PC-3 (cell line): ENCODE measurements at regions not wholly inside any gene's neighbourhood (a gene's known extent, or its start where the extent isn't known, plus 50 kb on each side); places are given as distances from the start of the nearest gene placed in this dataset.

Experiments used
- ATAC-seq: fragments of 200-7000 bp; cut with Tn5 transposase; 2 replicates; pipeline ENCODE4 v1.9.1; 2020; ENCODE audit warnings: mild to moderate bottlenecking, moderate library complexity
- BruUV-seq: library from RNA; stranded (reverse); fragments of 400-500 nt; replicated peaks from 2 replicates; lab custom pipeline; 2021; lab: Mats Ljungman, UMichigan
- CTCF ChIA-PET: fragments of 300-600 bp; sonication (Branson Sonifier 250); formaldehyde crosslinking; loops from one replicate; lab custom pipeline; 2022; ENCODE audit warnings: antibody characterized with exemption; lab: Charles Lee
- POLR2A ChIA-PET: fragments of 300-600 bp; sonication (Branson Sonifier 250); formaldehyde crosslinking; loops from one replicate; lab custom pipeline; 2022; ENCODE audit warnings: antibody characterized with exemption; ENCODE audit not compliant: unreplicated experiment; lab: Charles Lee
- DNase-seq: peaks from one replicate; pipeline ENCODE4 v3.0.0-alpha.2; 2015
- H2AFZ ChIP-seq: fragments of 300-600 bp; sonication (generic); 2 replicates; pipeline ENCODE4 v1.6.0; 2016; ENCODE audit warnings: antibody characterized with exemption, low read length
- H3F3A ChIP-seq: fragments of 300-600 bp; sonication (generic); one replicate; pipeline ENCODE4 v1.6.0; 2017; ENCODE audit warnings: antibody characterized with exemption, low read length, control low read depth, mild to moderate bottlenecking; ENCODE audit not compliant: unreplicated experiment
- H3K27ac ChIP-seq: fragments of 300-600 bp; sonication (generic); 2 replicates; pipeline ENCODE4 v1.5.1; 2016; ENCODE audit warnings: mild to moderate bottlenecking, low read length
- H3K27me3 ChIP-seq: fragments of 300-600 bp; sonication (generic); 2 replicates; pipeline ENCODE4 v1.6.1; 2016; ENCODE audit warnings: low read length, mixed read lengths
- H3K36me3 ChIP-seq: fragments of 300-600 bp; sonication (generic); 2 replicates; pipeline ENCODE4 v1.6.1; 2016; ENCODE audit warnings: low read depth, mixed run types, low read length, mixed read lengths
- H3K4me1 ChIP-seq: fragments of 300-600 bp; sonication (generic); 2 replicates; pipeline ENCODE4 v1.5.1; 2016; ENCODE audit warnings: low read length; ENCODE audit not compliant: insufficient read depth
- H3K4me2 ChIP-seq: fragments of 300-600 bp; sonication (generic); 2 replicates; pipeline ENCODE4 v1.6.0; 2016; ENCODE audit warnings: low read length
- H3K4me3 ChIP-seq: fragments of 300-600 bp; sonication (generic); 2 replicates; pipeline ENCODE4 v1.5.1; 2016; ENCODE audit warnings: mild to moderate bottlenecking, low read length, mixed read lengths
- H3K79me2 ChIP-seq: fragments of 300-600 bp; sonication (generic); 2 replicates; pipeline ENCODE4 v1.6.1; 2017; ENCODE audit warnings: low read length, mixed read lengths
- H3K9ac ChIP-seq: fragments of 300-600 bp; sonication (generic); 2 replicates; pipeline ENCODE4 v1.6.0; 2016; ENCODE audit warnings: mild to moderate bottlenecking, low read length
- H3K9me2 ChIP-seq: fragments of 300-600 bp; sonication (generic); replicated peaks from 2 replicates; pipeline ENCODE4 v1.6.1; 2016; ENCODE audit warnings: mixed run types, low read length, mixed read lengths
- H3K9me3 ChIP-seq: fragments of 300-600 bp; sonication (generic); 2 replicates; pipeline ENCODE4 v1.6.1; 2016; ENCODE audit warnings: low read length, mixed read lengths
- H4K20me1 ChIP-seq: fragments of 300-600 bp; sonication (generic); 2 replicates; pipeline ENCODE4 v1.6.1; 2016; ENCODE audit warnings: low read length, mixed read lengths
- CTCF ChIP-seq: fragments of 300-600 bp; sonication (generic); conservative IDR thresholded peaks from 2 replicates; pipeline ENCODE4 v1.5.1; 2017; ENCODE audit warnings: antibody characterized with exemption, low read depth, mild to moderate bottlenecking, low read length
- EZH2 ChIP-seq: fragments of 300-600 bp; sonication (generic); IDR thresholded peaks from one replicate; pipeline ENCODE4 v1.6.1; 2017; ENCODE audit warnings: antibody characterized with exemption, mild to moderate bottlenecking, low read length; ENCODE audit not compliant: unreplicated experiment
- EZH2phosphoT487 ChIP-seq: fragments of 300-600 bp; sonication (generic); IDR thresholded peaks from 2 replicates; pipeline ENCODE4 v1.6.1; 2018; ENCODE audit warnings: mild to moderate bottlenecking, antibody characterized with exemption, low read length, borderline replicate concordance
- intact Hi-C: fragments of 100-400 bp; cut with micrococcal nuclease; formaldehyde crosslinking; loops from 2 replicates; pipeline ENCODE4 v1.9.0; 2023

GRCh38 chr3:34256791-34257190 lies 458.4 kb downstream of the PDCD6IP start:
- H2AFZ ChIP-seq = no peak overlapping the region
- no peak overlapping the region for H3K9ac ChIP-seq
- DNase-seq (no peak), ATAC-seq (no peak)
- H3K9me3 ChIP-seq = no peaks in the 10 kb centered on the region
- no peaks in the 10 kb centered on the region for H3K79me2 ChIP-seq
- H3K9me2 ChIP-seq = no peaks in the 10 kb centered on the region
- H3K4me1 ChIP-seq = no peaks in the 10 kb centered on the region
- ChIA-PET POLR2A (no interaction called here), CTCF (no interaction called here)
- TF ChIP-seq EZH2phosphoT487 (no peak), EZH2 (no peak), CTCF (no peak)
- no peak overlapping the region for H3K27ac ChIP-seq
- no peak overlapping the region for H3K4me3 ChIP-seq
- H3K36me3 ChIP-seq = no peaks in the 10 kb centered on the region
- H4K20me1 ChIP-seq = no peaks in the 10 kb centered on the region
- intact Hi-C loops = no loop called here
- no TSS peak for BruUV-seq
- H3F3A ChIP-seq = no peaks in the 10 kb centered on the region
- no peaks in the 10 kb centered on the region for H3K27me3 ChIP-seq
- H3K4me2 ChIP-seq = no peak overlapping the region

- ChIA-PET CTCF (no interaction called here), POLR2A (no interaction called here)
- H3K36me3 ChIP-seq = no peaks in the 10 kb centered on the region
- H3K4me3 ChIP-seq = no peak overlapping the region
- no peaks in the 10 kb centered on the region for H3K79me2 ChIP-seq
- H3K9me3 ChIP-seq = no peaks in the 10 kb centered on the region
- H3K27me3 ChIP-seq = no peaks in the 10 kb centered on the region
- ATAC-seq (no peak), DNase-seq (no peak)
- no peak overlapping the region for H3K4me2 ChIP-seq
- H3K27ac ChIP-seq = no peak overlapping the region
- intact Hi-C loops = no loop called here
- no peaks in the 10 kb centered on the region for H3F3A ChIP-seq
- no peaks in the 10 kb centered on the region for H3K4me1 ChIP-seq
- no peak overlapping the region for H2AFZ ChIP-seq
- no TSS peak for BruUV-seq
- H4K20me1 ChIP-seq = no peaks in the 10 kb centered on the region
- no peak overlapping the region for H3K9ac ChIP-seq
- no peaks in the 10 kb centered on the region for H3K9me2 ChIP-seq
- TF ChIP-seq EZH2 (no peak), EZH2phosphoT487 (no peak), CTCF (no peak)
These were observed 460.0 kb downstream of the PDCD6IP start for GRCh38 chr3:34258271-34258998.
